Prostate gland (tissue), 2 donors: ENCODE measurements at regions not wholly inside any gene's neighbourhood (a gene's known extent, or its start where the extent isn't known, plus 50 kb on each side); places are given as distances from the start of the nearest gene placed in this dataset.

Source experiments
- DNase-seq: peaks from one replicate; pipeline ENCODE4 v3.0.0-alpha.2; 2019; ENCODE audit warnings: low spot score
- H3K27ac ChIP-seq, 2 donors: fragments of 200-600 bp; sonication (generic); 2 replicates each; pipeline ENCODE4 v1.5.1; 2017 to 2019
- H3K27me3 ChIP-seq: fragments of 200-600 bp; sonication (generic); replicated peaks from 2 replicates; pipeline ENCODE4 v1.5.1; 2019; ENCODE audit not compliant: insufficient read depth
- H3K36me3 ChIP-seq, 2 donors: fragments of 200-600 bp; sonication (generic); 1 replicate in 1 of 2; 2 replicates in 1 of 2; pipeline versions ENCODE4 v1.5.1 to v1.8.1; 2017 to 2019
- H3K4me1 ChIP-seq: fragments of 200-600 bp; sonication (generic); replicated peaks from 2 replicates; pipeline ENCODE4 v1.5.1; 2019
- H3K4me3 ChIP-seq, 2 donors: fragments of 200-600 bp; sonication (generic); 2 replicates each; pipeline ENCODE4 v1.5.1; 2017 to 2019
- H3K9me3 ChIP-seq: fragments of 200-600 bp; sonication (generic); 2 replicates; pipeline ENCODE4 v1.5.1; 2017
- CTCF ChIP-seq, 4 experiments: fragments of 200-600 bp in 2 of 4; fragments of 450-650 bp in 2 of 4; sonication (generic) in 2 of 4; IDR thresholded peaks; 1 replicate in 3 of 4; 2 replicates in 1 of 4; pipeline ENCODE4 v1.5.1; 2016 to 2019; ENCODE audit warnings: antibody characterized with exemption in 4 of 4, mild to moderate bottlenecking in 2 of 4, moderate library complexity in 2 of 4
- POLR2A ChIP-seq: fragments of 450-650 bp; IDR thresholded peaks from one replicate; pipeline ENCODE4 v1.6.1; 2016; ENCODE audit warnings: antibody characterized with exemption, mild to moderate bottlenecking
- POLR2AphosphoS5 ChIP-seq: sonication (generic); formaldehyde crosslinking; IDR thresholded peaks from one replicate; pipeline ENCODE4 v1.6.1; 2017; ENCODE audit warnings: antibody characterized with exemption
- WGBS: methylation state at CpG from one replicate; pipeline ENCODE4 v1.1.5; 2018; 5-methylcytosine and 5-hydroxymethylcytosine counted together
- intact Hi-C: fragments of 100-400 bp; cut with DNase I; formaldehyde crosslinking; loops from one replicate; pipeline ENCODE4 v1.14.2; 2022

DNA sequence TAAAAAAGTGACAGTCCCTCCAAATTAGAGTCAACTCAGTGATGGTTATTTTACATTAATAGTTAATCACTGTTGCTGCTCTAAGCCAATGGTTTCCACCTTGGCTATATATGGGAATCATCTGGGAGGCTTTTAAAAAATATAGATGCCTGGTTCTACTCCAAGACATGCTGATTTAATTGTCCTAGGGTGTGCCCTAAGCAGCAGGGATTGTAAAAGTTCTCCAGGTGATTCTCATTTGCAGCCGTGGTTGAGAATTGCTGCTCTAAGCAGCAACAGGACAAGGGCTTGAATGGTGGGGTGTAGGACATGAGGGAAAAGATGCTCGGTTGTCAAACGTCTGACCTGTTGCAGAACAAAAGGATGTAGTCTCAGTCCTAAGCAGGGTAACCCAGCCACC lies 405.1 kb upstream of the MCTP2 start:
- intact Hi-C loops: no loop called here
- Histone ChIP-seq H3K27ac (no peak overlapping the region), H3K27me3 (no peaks in the 10 kb centered on the region), H3K4me3 (no peak overlapping the region), H3K36me3 (no peaks in the 10 kb centered on the region), H3K4me1 (no peaks in the 10 kb centered on the region), H3K9me3 (no peaks in the 10 kb centered on the region)
- no peak for DNase-seq
- 56% methylated on average over 3 of the region's 3 CpGs for WGBS
- TF ChIP-seq POLR2AphosphoS5 (no peak), CTCF (IDR thresholded peaks at IDR 0.05) (no peak), POLR2A (no peak)

DNA sequence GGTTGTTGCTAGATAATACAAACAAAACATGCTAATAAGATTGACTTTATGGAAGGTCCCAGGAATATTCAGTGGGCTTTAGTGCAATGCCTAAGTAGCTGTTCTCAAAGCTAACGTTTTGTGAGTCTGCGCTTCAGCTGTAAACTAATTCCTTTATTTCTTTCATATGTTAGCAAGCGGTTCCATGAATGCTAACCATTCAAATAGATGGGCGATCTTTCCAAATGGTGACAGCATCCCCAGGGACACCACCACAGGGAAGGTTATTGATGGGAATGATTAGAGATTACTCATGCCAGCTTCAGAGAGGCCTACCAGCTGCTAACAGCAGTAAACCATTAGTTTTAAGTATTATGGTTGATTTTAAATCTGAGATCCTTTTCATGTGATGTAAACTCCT lies 405.7 kb upstream of the MCTP2 start:
- intact Hi-C loops: no loop called here
- Histone ChIP-seq H3K27me3 (no peaks in the 10 kb centered on the region), H3K4me1 (no peaks in the 10 kb centered on the region), H3K27ac (no peak overlapping the region), H3K36me3 (no peaks in the 10 kb centered on the region), H3K9me3 (no peaks in the 10 kb centered on the region), H3K4me3 (no peak overlapping the region)
- WGBS: 54% methylated on average over 4 of the region's 4 CpGs
- no peak for DNase-seq
- TF ChIP-seq CTCF (IDR thresholded peaks at IDR 0.05): no peak
- TF ChIP-seq POLR2A: no peak
- no peak for TF ChIP-seq POLR2AphosphoS5

GRCh38 chr15:93823971-93824913 lies 407.1 kb upstream of the MCTP2 start:
- no peaks in the 10 kb centered on the region for H3K4me1 ChIP-seq
- no peaks in the 10 kb centered on the region for H3K9me3 ChIP-seq
- H3K4me3 ChIP-seq: no peak overlapping the region
- DNase-seq: no peak
- 84% methylated on average over 9 of the region's 9 CpGs for whole genome bisulfite sequencing
- no peak overlapping the region for H3K27ac ChIP-seq
- intact Hi-C loops: no loop called here
- H3K27me3 ChIP-seq: no peaks in the 10 kb centered on the region
- no peaks in the 10 kb centered on the region for H3K36me3 ChIP-seq
- TF ChIP-seq CTCF (IDR thresholded peaks at IDR 0.05) (no peak), POLR2A (no peak), POLR2AphosphoS5 (no peak)

GRCh38 chr15:93820566-93820965 lies 410.8 kb upstream of the MCTP2 start:
- Histone ChIP-seq H3K4me3 (no peak overlapping the region), H3K27ac (no peak overlapping the region), H3K4me1 (no peaks in the 10 kb centered on the region), H3K27me3 (no peaks in the 10 kb centered on the region), H3K36me3 (no peaks in the 10 kb centered on the region), H3K9me3 (no peaks in the 10 kb centered on the region)
- intact Hi-C loops: no loop called here
- TF ChIP-seq POLR2AphosphoS5 (no peak), POLR2A (no peak), CTCF (IDR thresholded peaks at IDR 0.05) (no peak)
- DNase-seq: no peak
- 74% methylated on average over 4 of the region's 4 CpGs for WGBS

GRCh38 chr15:93819826-93820225 lies 411.5 kb upstream of the MCTP2 start:
- Histone ChIP-seq H3K27me3 (no peaks in the 10 kb centered on the region), H3K27ac (no peak overlapping the region), H3K36me3 (no peaks in the 10 kb centered on the region), H3K4me1 (no peaks in the 10 kb centered on the region), H3K9me3 (no peaks in the 10 kb centered on the region), H3K4me3 (no peak overlapping the region)
- TF ChIP-seq POLR2AphosphoS5: no peak
- TF ChIP-seq POLR2A: no peak
- TF ChIP-seq CTCF (IDR thresholded peaks at IDR 0.05): no peak
- DNase-seq: no peak
- WGBS: 66% methylated on average over 4 of the region's 4 CpGs
- intact Hi-C loops: no loop called here
